GM19395 (cell line): ENCODE measurements at regions not wholly inside any gene's neighbourhood (a gene's known extent, or its start where the extent isn't known, plus 50 kb on each side); places are given as distances from the start of the nearest gene placed in this dataset.
"Not testable (repeated sequence)": the region's sequence is repeated elsewhere in the genome, so short reads cannot be mapped to it uniquely, and the experiment has no call there.

Source experiments
- ATAC-seq: cut with Tn5 transposase; IDR thresholded peaks from one replicate; pipeline ENCODE4 v1.9.1; 2021; ENCODE audit warnings: mild to moderate bottlenecking, moderate library complexity; ENCODE audit not compliant: unreplicated experiment

DNA sequence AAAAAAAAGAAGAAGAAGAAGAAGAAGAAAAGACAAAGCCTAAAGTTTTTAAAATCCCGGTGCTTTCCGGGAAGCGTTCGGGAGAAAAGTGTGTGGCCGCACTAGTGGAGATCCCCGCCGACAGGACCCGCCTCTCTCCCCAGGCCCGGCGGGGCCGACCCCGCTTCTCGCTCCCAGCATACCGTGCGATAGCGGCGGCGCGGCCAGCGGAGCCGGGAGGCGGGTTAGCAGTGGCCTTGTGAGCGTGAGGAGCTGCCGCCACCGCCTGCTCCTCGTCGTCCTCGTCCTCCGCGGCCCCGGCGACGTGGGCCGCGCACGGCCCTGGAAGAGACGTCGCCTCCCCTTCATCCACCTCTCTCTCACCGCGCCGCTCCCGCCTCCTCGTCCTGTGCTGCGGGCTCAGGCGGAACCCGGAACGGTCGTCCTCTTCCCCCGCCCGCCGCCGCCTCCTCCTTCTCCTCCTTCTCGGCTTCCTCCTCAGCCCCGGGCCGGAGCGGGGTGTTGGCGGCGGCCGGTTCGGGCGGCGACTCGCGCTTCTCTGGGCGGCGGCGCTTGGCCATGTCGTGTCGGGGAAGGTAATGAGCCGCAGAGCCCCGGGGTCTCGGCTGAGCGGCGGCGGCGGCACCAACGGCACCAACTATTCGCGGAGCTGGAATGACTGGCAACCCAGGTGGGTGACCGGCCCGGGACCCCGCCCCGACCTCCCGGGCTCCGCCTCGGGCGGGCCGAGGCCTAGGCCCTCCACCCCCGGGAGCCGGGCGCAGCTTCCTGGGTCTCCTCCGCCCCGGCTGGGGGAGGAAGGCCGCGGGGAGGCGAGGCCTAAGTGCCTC lies 62.6 kb upstream of the CDR2 start:
- peak; percentile 73 for ATAC-seq

DNA sequence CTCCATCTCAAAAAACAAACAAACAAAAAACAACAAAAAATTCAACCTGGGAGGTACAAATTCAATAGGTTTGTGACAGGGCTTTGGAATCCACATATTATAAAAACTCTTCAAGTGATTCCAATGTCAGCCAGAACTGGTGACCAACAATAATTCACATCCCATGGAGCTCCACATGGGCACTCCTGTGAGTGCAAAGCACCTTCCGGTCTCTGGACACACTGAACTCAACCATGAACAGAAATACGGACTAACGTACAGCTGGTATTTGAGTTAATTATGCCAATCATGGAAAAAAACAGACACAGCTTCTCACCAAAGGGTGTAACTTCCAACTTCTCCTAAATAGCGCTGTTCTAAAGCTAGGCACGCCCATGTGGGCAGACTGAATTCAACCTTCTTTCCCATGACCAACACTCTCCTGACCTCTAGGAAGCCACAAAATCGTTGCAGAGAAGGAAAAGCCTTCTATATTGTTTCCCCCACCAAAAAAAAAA lies 62.0 kb upstream of the CDR2 start:
- peak; percentile 46 for ATAC-seq

GRCh38 chr16:22431314-22431713 lies 56.9 kb upstream of the CDR2 start:
- ATAC-seq: not testable (repeated sequence)

GRCh38 chr16:22428654-22429053 lies 54.2 kb upstream of the CDR2 start:
- no peak for ATAC-seq

GRCh38 chr16:22427556-22427955 lies 53.1 kb upstream of the CDR2 start:
- no peak for ATAC-seq

- no peak for ATAC-seq
Measured at GRCh38 chr16:22425847-22426246, 51.4 kb upstream of the CDR2 start.

DNA sequence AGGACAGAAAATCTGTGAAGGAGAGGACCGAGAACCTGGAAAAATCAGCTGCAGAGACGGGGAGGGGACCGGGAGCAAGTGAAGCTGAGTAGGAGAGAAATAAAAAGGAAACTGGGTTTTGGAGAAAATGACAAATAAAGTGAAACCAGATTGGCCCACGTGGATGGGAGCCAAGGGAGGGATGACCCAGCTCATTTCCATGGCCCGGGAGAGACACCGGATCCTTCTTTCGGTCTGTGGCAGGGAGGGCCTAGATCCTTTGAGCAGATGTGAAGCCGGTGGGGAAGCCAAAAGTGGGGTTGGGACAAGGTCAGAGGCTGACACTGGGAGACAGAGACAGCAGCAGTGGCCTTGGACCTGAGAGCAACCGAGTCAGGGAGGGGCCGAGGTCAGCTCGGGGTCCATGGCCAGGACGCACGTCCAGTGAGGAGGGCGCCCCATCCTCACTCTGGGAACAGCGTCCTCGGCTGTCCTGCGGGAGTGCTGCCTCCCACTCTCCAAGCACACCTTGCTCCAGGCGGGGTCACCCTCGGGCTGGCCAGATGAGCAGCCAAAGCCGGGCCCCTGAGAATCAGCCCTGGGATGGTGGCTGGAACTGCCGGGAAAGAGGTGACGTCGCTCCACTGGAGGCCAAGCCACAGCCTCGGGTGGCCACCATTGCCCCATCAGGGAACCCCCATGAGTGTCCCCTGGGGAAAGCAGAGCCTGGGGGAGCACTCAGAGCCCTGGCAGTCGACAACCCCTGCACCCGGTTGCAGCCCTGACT lies 50.8 kb upstream of the CDR2 start:
- ATAC-seq: no peak

DNA sequence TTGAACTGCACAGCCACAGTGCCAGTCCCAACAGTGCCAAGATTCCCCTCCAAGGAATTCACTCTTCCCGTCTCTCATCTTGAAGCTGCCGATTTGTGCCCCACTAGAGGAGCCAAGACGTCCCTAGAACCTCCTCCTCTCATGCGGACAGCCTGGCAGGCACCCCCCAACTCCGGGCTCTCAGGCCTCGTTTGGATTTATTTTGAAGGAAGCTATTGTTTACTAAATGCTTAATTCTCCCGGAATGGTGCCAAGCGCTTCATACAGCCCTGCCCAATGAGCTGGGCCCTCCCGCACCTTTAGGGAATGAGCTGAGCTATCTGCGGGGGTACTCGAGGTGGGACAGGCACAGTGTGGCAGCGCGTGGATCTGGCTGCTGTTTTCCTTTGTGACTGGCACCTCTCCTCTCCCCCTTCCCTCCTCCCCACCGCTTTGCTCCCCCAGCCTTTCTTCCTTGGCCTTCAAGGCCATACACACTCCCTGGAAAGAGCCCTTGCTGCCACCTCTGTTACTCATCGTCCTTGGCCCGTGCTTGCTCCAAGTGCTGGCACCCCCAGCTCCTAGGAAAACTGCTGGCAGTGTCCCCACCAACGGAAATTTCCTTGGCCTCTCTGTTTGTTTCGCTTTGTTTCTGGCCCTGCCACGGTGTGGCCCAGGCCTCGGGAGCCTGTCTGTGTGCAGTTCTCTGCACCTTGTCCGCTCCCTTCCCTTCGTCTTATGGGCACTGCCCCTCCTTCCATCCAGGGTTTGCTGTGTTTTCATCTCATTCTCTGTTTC lies 49.9 kb upstream of the CDR2 start:
- ATAC-seq: no peak
